PFSK-1 (cell line): ENCODE measurements at regions not wholly inside any gene's neighbourhood (a gene's known extent, or its start where the extent isn't known, plus 50 kb on each side); places are given as distances from the start of the nearest gene placed in this dataset.

Source experiments
- FOXP2 ChIP-seq: optimal IDR thresholded peaks from 2 replicates; pipeline ENCODE3; 2011; ENCODE audit warnings: borderline replicate concordance, control low read depth, inconsistent platforms; ENCODE audit not compliant: insufficient read depth; ENCODE audit errors: extremely low read length, extremely low read depth
- POLR2AphosphoS5 ChIP-seq: IDR thresholded peaks from 2 replicates; pipeline ENCODE4 v1.6.1; 2012; ENCODE audit warnings: low read depth, mild to moderate bottlenecking, control low read depth, low read length, moderate library complexity
- REST ChIP-seq, 2 experiments: IDR thresholded peaks; 2 replicates each; pipeline versions ENCODE4 v1.6.1 to v1.8.0; 2011 to 2012; ENCODE audit warnings: low read depth in 2 of 2, low read length in 2 of 2, control low read depth in 1 of 2, inconsistent platforms in 1 of 2, mild to moderate bottlenecking in 1 of 2, moderate library complexity in 1 of 2; ENCODE audit not compliant: insufficient read depth in 1 of 2
- SIN3A ChIP-seq: IDR thresholded peaks from 2 replicates; pipeline ENCODE4 v1.6.1; 2012; ENCODE audit warnings: mild to moderate bottlenecking, low read length, moderate library complexity, borderline replicate concordance; ENCODE audit not compliant: insufficient read depth
- TAF1 ChIP-seq: IDR thresholded peaks from 2 replicates; pipeline ENCODE4 v1.6.1; 2012; ENCODE audit warnings: low read length, control low read depth, borderline replicate concordance; ENCODE audit not compliant: insufficient read depth

GRCh38 chr1:219465212-219466093 is 147.5 kb downstream of the ZC3H11B start:
- TF ChIP-seq POLR2AphosphoS5: no peak
- TF ChIP-seq SIN3A: no peak

GRCh38 chr1:219463636-219464035 is 149.3 kb downstream of the ZC3H11B start:
- no peak for TF ChIP-seq TAF1

- TF ChIP-seq TAF1 (no peak), REST (IDR thresholded peaks at IDR 0.05; ENCODE audit: insufficient read depth in 1 of 2, low read depth in 2 of 2, low read length in 2 of 2) (no peak), POLR2AphosphoS5 (no peak)
These were observed 150.9 kb downstream of the ZC3H11B start for GRCh38 chr1:219461981-219462400.

- TF ChIP-seq FOXP2 (no peak), TAF1 (no peak), SIN3A (0 out of 2 replicates have a peak, but pooled peaks have one; percentile 34), POLR2AphosphoS5 (no peak), REST (IDR thresholded peaks at IDR 0.05; ENCODE audit: insufficient read depth in 1 of 2, low read depth in 2 of 2, low read length in 2 of 2) (no peak)
These were observed 151.7 kb downstream of the ZC3H11B start for GRCh38 chr1:219460896-219461815.

GRCh38 chr1:219460081-219460895 is 152.6 kb downstream of the ZC3H11B start:
- no peak for TF ChIP-seq TAF1
- TF ChIP-seq REST (IDR thresholded peaks at IDR 0.05; ENCODE audit: insufficient read depth in 1 of 2, low read depth in 2 of 2, low read length in 2 of 2): no peak
